ENCODE measurements at regions not wholly inside any gene's neighbourhood (a gene's known extent, or its start where the extent isn't known, plus 50 kb on each side); places are given as distances from the start of the nearest gene placed in this dataset.
"Not testable (repeated sequence)": the region's sequence is repeated elsewhere in the genome, so short reads cannot be mapped to it uniquely, and the experiment has no call there.

GRCh38 chr5:110884005-110884404, 145.2 kb downstream of the SLC25A46 start:
- Mint-ChIP-seq H3K27me3 (ENCODE audit: insufficient read depth) (no peaks in the 10 kb centered on the region), H3K4me3 (no peak overlapping the region), H3K36me3 (ENCODE audit: low read depth) (no peaks in the 10 kb centered on the region), H3K9me3 (peaks cover 24% of the 10 kb centered on the region), H3K27ac (no peak overlapping the region), H3K4me1 (no peaks in the 10 kb centered on the region)
- no peaks in the 10 kb centered on the region for H3K27me3 ChIP-seq (ENCODE audit: control insufficient read depth, insufficient read depth, low read length, poor library complexity, severe bottlenecking)
- H3K36me3 ChIP-seq (ENCODE audit: control insufficient read depth, insufficient read depth, low read length), result no peaks in the 10 kb centered on the region
- H3K9me3 ChIP-seq (ENCODE audit: control insufficient read depth, low read length), result no peaks in the 10 kb centered on the region
- no peak overlapping the region for H3K27ac ChIP-seq (ENCODE audit: low read depth, low read length)
- no peak overlapping the region for H3K9ac ChIP-seq (ENCODE audit: extremely low read depth, low read length, poor library complexity, severe bottlenecking)
- H3K4me3 ChIP-seq (ENCODE audit: low read length), result no peak overlapping the region
- WGBS, 2 experiments (ENCODE audit: insufficient coverage in 1 of 2, insufficient read length in 1 of 2), result 76 to 93% methylated on average over 2 of the region's 2 CpGs
- DNase-seq, result no peak
- TF ChIP-seq CTCF (conservative IDR thresholded peaks at IDR 0.05), result no peak
- no peaks in the 10 kb centered on the region for H3K4me1 ChIP-seq (ENCODE audit: control insufficient read depth, insufficient read depth, low read length)

- H3K27me3 ChIP-seq (ENCODE audit: control insufficient read depth, insufficient read depth, low read length, poor library complexity, severe bottlenecking); H3K27me3 Mint-ChIP-seq (ENCODE audit: insufficient read depth); H3K4me3 ChIP-seq (ENCODE audit: low read length); DNase-seq; H3K4me3 Mint-ChIP-seq; H3K36me3 ChIP-seq (ENCODE audit: control insufficient read depth, insufficient read depth, low read length); H3K9me3 ChIP-seq (ENCODE audit: control insufficient read depth, low read length); H3K36me3 Mint-ChIP-seq (ENCODE audit: low read depth); H3K4me1 Mint-ChIP-seq; H3K27ac ChIP-seq (ENCODE audit: low read depth, low read length); H3K27ac Mint-ChIP-seq; H3K4me1 ChIP-seq (ENCODE audit: control insufficient read depth, insufficient read depth, low read length); H3K9ac ChIP-seq (ENCODE audit: extremely low read depth, low read length, poor library complexity, severe bottlenecking): not testable (repeated sequence)
- 94% methylated on average over 3 of the region's 3 CpGs; no CpG with 5 or more reads in 1 of the 2 experiments for WGBS, 2 experiments (ENCODE audit: insufficient coverage in 1 of 2, insufficient read length in 1 of 2)
- peaks cover 24% of the 10 kb centered on the region for H3K9me3 Mint-ChIP-seq
Measured at GRCh38 chr5:110887170-110887569, 148.4 kb downstream of the SLC25A46 start.

- H3K4me3 Mint-ChIP-seq, result not testable (repeated sequence)
Measured at GRCh38 chr5:110893854-110894483, 155.2 kb downstream of the SLC25A46 start.

GRCh38 chr5:110894805-110895204, 156.0 kb downstream of the SLC25A46 start:
- Histone ChIP-seq H3K9ac (ENCODE audit: extremely low read depth, low read length, poor library complexity, severe bottlenecking) (no peak overlapping the region), H3K4me3 (ENCODE audit: low read length) (no peak overlapping the region), H3K27ac (ENCODE audit: low read depth, low read length) (no peak overlapping the region), H3K4me1 (ENCODE audit: control insufficient read depth, insufficient read depth, low read length) (no peaks in the 10 kb centered on the region), H3K36me3 (ENCODE audit: control insufficient read depth, insufficient read depth, low read length) (no peaks in the 10 kb centered on the region), H3K9me3 (ENCODE audit: control insufficient read depth, low read length) (no peaks in the 10 kb centered on the region), H3K27me3 (ENCODE audit: control insufficient read depth, insufficient read depth, low read length, poor library complexity, severe bottlenecking) (no peaks in the 10 kb centered on the region)
- no peak overlapping the region for H3K27ac Mint-ChIP-seq
- H3K4me1 Mint-ChIP-seq, result peaks cover 3% of the 10 kb centered on the region
- peaks cover 9% of the 10 kb centered on the region for H3K9me3 Mint-ChIP-seq
- 81 to 90% methylated on average over 5 to 8 of the region's 8 CpGs for WGBS, 2 experiments (ENCODE audit: insufficient coverage in 1 of 2, insufficient read length in 1 of 2)
- no peaks in the 10 kb centered on the region for H3K27me3 Mint-ChIP-seq (ENCODE audit: insufficient read depth)
- H3K36me3 Mint-ChIP-seq (ENCODE audit: low read depth), result no peaks in the 10 kb centered on the region
- no peak for DNase-seq
- no peak for TF ChIP-seq CTCF (conservative IDR thresholded peaks at IDR 0.05)
- H3K4me3 Mint-ChIP-seq, result no peak overlapping the region

More at GRCh38 chr5:110893854-110894483, 155.2 kb downstream of the SLC25A46 start:
- H3K27me3 Mint-ChIP-seq (ENCODE audit: insufficient read depth); H3K4me3 ChIP-seq (ENCODE audit: low read length); H3K27ac Mint-ChIP-seq; DNase-seq; H3K9me3 ChIP-seq (ENCODE audit: control insufficient read depth, low read length); H3K4me1 ChIP-seq (ENCODE audit: control insufficient read depth, insufficient read depth, low read length); H3K9ac ChIP-seq (ENCODE audit: extremely low read depth, low read length, poor library complexity, severe bottlenecking); H3K9me3 Mint-ChIP-seq; H3K4me1 Mint-ChIP-seq; H3K27me3 ChIP-seq (ENCODE audit: control insufficient read depth, insufficient read depth, low read length, poor library complexity, severe bottlenecking); H3K27ac ChIP-seq (ENCODE audit: low read depth, low read length); H3K36me3 Mint-ChIP-seq (ENCODE audit: low read depth); H3K36me3 ChIP-seq (ENCODE audit: control insufficient read depth, insufficient read depth, low read length): not testable (repeated sequence)
- 95% methylated on average over 23 to 36 of the region's 36 CpGs for WGBS, 2 experiments (ENCODE audit: insufficient coverage in 1 of 2, insufficient read length in 1 of 2)

All from endodermal cell (in vitro differentiated cells).